Fibroblast of skin of left quadriceps (primary cell): ENCODE measurements at regions not wholly inside any gene's neighbourhood (a gene's known extent, or its start where the extent isn't known, plus 50 kb on each side); places are given as distances from the start of the nearest gene placed in this dataset.

ENCODE experiments used
- DNase-seq, 2 experiments: peaks; one replicate each; pipeline ENCODE4 v3.0.0-alpha.2; 2013; ENCODE audit warnings: low read depth in 2 of 2

GRCh38 chr10:92790440-92790839, 57.9 kb upstream of the EXOC6 start:
- no peak for DNase-seq

GRCh38 chr10:92792661-92793060, 55.7 kb upstream of the EXOC6 start:
- DNase-seq, result no peak
